Esophagus muscularis mucosa (tissue), 4 donors: ENCODE measurements at regions not wholly inside any gene's neighbourhood (a gene's known extent, or its start where the extent isn't known, plus 50 kb on each side); places are given as distances from the start of the nearest gene placed in this dataset.

Experiments used
- DNase-seq: peaks from one replicate; pipeline ENCODE4 v3.0.0-alpha.2; 2017; ENCODE audit errors: extremely low spot score
- H3K27ac ChIP-seq, 4 donors: fragments of 200-600 bp; sonication (generic); replicated peaks in 1 of 4; 1 replicate in 3 of 4; 2 replicates in 1 of 4; pipeline ENCODE4 v1.5.1; 2016 to 2019; ENCODE audit warnings: mild to moderate bottlenecking in 1 of 4
- H3K27me3 ChIP-seq, 4 donors: fragments of 200-600 bp; sonication (generic); one replicate each; pipeline versions ENCODE4 v1.5.1 to v1.6.0; 2016 to 2019
- H3K36me3 ChIP-seq, 4 donors: fragments of 200-600 bp; sonication (generic); one replicate each; pipeline ENCODE4 v1.5.1; 2016 to 2019
- H3K4me1 ChIP-seq, 4 donors: fragments of 200-600 bp; sonication (generic); one replicate each; pipeline ENCODE4 v1.5.1; 2016 to 2019
- H3K4me3 ChIP-seq, 4 donors: fragments of 200-600 bp; sonication (generic); 1 replicate in 2 of 4; 2 replicates in 2 of 4; pipeline ENCODE4 v1.5.1; 2016 to 2019; ENCODE audit warnings: mild to moderate bottlenecking in 4 of 4, moderate library complexity in 1 of 4
- H3K9me3 ChIP-seq, 4 donors: fragments of 200-600 bp; sonication (generic); 1 replicate in 3 of 4; 2 replicates in 1 of 4; pipeline ENCODE4 v1.5.1; 2016 to 2019
- EP300 ChIP-seq: sonication (generic); formaldehyde crosslinking; IDR thresholded peaks from one replicate; pipeline ENCODE4 v1.6.1; 2017; ENCODE audit warnings: antibody characterized with exemption
- POLR2A ChIP-seq: fragments of 450-650 bp; IDR thresholded peaks from one replicate; pipeline ENCODE4 v1.6.1; 2017; ENCODE audit warnings: antibody characterized with exemption, moderate library complexity, mild to moderate bottlenecking, low read depth
- POLR2AphosphoS5 ChIP-seq, 2 donors: sonication (generic); formaldehyde crosslinking; IDR thresholded peaks; one replicate each; pipeline ENCODE4 v1.6.1; 2017; ENCODE audit warnings: antibody characterized with exemption in 2 of 2
- WGBS: methylation state at CpG from one replicate; pipeline ENCODE4 v1.1.5; 2018; 5-methylcytosine and 5-hydroxymethylcytosine counted together
- intact Hi-C: fragments of 100-400 bp; cut with DNase I; formaldehyde crosslinking; loops from one replicate; pipeline ENCODE4 v1.15.1; 2023
- TF ChIP-seq, protein P1 (sequence below), 3 experiments: fragments of 200-600 bp in 2 of 3; fragments of 450-650 bp in 1 of 3; sonication (generic) in 2 of 3; IDR thresholded peaks; one replicate each; pipeline ENCODE4 v1.5.1; 2017 to 2019; ENCODE audit warnings: antibody characterized with exemption in 3 of 3, mild to moderate bottlenecking in 2 of 3, moderate library complexity in 1 of 3

GRCh38 chr4:155495572-155496293 lies 119.0 kb upstream of the MAP9 start:
- Histone ChIP-seq H3K27ac (no peak overlapping the region), H3K4me1 (peaks cover 0 to 19% (median 7%) of the 10 kb centered on the region in 4 donors), H3K27me3 (no peaks in the 10 kb centered on the region), H3K36me3 (no peaks in the 10 kb centered on the region), H3K9me3 (no peaks in the 10 kb centered on the region), H3K4me3 (no peak overlapping the region)
- TF ChIP-seq, protein P1, sequence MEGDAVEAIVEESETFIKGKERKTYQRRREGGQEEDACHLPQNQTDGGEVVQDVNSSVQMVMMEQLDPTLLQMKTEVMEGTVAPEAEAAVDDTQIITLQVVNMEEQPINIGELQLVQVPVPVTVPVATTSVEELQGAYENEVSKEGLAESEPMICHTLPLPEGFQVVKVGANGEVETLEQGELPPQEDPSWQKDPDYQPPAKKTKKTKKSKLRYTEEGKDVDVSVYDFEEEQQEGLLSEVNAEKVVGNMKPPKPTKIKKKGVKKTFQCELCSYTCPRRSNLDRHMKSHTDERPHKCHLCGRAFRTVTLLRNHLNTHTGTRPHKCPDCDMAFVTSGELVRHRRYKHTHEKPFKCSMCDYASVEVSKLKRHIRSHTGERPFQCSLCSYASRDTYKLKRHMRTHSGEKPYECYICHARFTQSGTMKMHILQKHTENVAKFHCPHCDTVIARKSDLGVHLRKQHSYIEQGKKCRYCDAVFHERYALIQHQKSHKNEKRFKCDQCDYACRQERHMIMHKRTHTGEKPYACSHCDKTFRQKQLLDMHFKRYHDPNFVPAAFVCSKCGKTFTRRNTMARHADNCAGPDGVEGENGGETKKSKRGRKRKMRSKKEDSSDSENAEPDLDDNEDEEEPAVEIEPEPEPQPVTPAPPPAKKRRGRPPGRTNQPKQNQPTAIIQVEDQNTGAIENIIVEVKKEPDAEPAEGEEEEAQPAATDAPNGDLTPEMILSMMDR (IDR thresholded peaks at IDR 0.05) = no peak
- no peak for TF ChIP-seq EP300
- no peak for TF ChIP-seq POLR2A
- no peak for TF ChIP-seq POLR2AphosphoS5 (IDR thresholded peaks at IDR 0.05)
- intact Hi-C loops = no loop called here
- no peak for DNase-seq
- WGBS = 88% methylated on average over 11 of the region's 11 CpGs

GRCh38 chr4:155494037-155494718 lies 117.4 kb upstream of the MAP9 start:
- H3K4me1 ChIP-seq = peaks cover 0 to 19% (median 7%) of the 10 kb centered on the region in 4 donors
- no peak overlapping the region for H3K4me3 ChIP-seq
- H3K27me3 ChIP-seq = no peaks in the 10 kb centered on the region
- DNase-seq = no peak
- H3K36me3 ChIP-seq = no peaks in the 10 kb centered on the region
- H3K27ac ChIP-seq = no peak overlapping the region
- 50% methylated on average over 6 of the region's 6 CpGs for WGBS
- H3K9me3 ChIP-seq = no peaks in the 10 kb centered on the region
- intact Hi-C loops = no loop called here
- TF ChIP-seq, protein P1 (IDR thresholded peaks at IDR 0.05) = no peak
- no peak for TF ChIP-seq POLR2A
- TF ChIP-seq EP300 = no peak
- TF ChIP-seq POLR2AphosphoS5 (IDR thresholded peaks at IDR 0.05) = no peak

- intact Hi-C loops = no loop called here
- H3K4me1 ChIP-seq = peaks cover 0 to 19% (median 7%) of the 10 kb centered on the region in 4 donors
- no peak for DNase-seq
- 88% methylated on average over 4 of the region's 4 CpGs for WGBS
- no peaks in the 10 kb centered on the region for H3K9me3 ChIP-seq
- TF ChIP-seq POLR2AphosphoS5 (IDR thresholded peaks at IDR 0.05) (no peak), EP300 (no peak), POLR2A (no peak)
- TF ChIP-seq, protein P1 (IDR thresholded peaks at IDR 0.05) = no peak
- H3K27ac ChIP-seq = no peak overlapping the region
- H3K4me3 ChIP-seq = no peak overlapping the region
- H3K36me3 ChIP-seq = no peaks in the 10 kb centered on the region
- H3K27me3 ChIP-seq = no peaks in the 10 kb centered on the region
Measured at GRCh38 chr4:155491336-155492120, 114.8 kb upstream of the MAP9 start.

GRCh38 chr4:155489271-155489670 lies 112.5 kb upstream of the MAP9 start:
- Histone ChIP-seq H3K36me3 (no peaks in the 10 kb centered on the region), H3K27ac (no peak overlapping the region), H3K4me1 (peaks cover 0 to 13% (median 1%) of the 10 kb centered on the region in 4 donors), H3K27me3 (no peaks in the 10 kb centered on the region), H3K4me3 (no peak overlapping the region), H3K9me3 (no peaks in the 10 kb centered on the region)
- intact Hi-C loops = no loop called here
- no peak for DNase-seq
- 92% methylated on average over 3 of the region's 3 CpGs for WGBS
- TF ChIP-seq POLR2AphosphoS5 (IDR thresholded peaks at IDR 0.05) (no peak), EP300 (no peak), POLR2A (no peak)
- TF ChIP-seq, protein P1 (IDR thresholded peaks at IDR 0.05) = no peak
